ENCODE measurements at regions not wholly inside any gene's neighbourhood (a gene's known extent, or its start where the extent isn't known, plus 50 kb on each side); places are given as distances from the start of the nearest gene placed in this dataset.

DNA sequence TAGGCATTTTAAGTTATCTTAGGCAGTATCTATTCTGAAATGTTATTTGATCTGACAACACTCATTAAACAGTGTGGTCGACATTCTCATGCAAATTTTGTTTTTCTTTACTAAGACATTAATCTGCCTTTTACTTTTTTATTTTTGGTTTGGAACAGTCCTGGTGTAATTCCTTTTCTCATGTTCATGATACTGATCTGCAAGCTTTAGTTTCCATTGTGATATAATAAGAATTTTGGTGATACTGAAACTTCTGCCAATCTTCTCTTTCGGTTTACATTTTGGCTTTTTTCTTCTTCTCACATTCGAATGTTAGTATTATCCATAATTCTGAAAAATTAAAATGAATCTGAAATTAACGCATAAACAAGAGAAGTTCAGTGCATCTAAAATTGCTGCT, 281.9 kb upstream of the MTPN start:
- TF ChIP-seq HDGF (IDR thresholded peaks at IDR 0.05; ENCODE audit: borderline replicate concordance) (no peak), FOXK2 (IDR thresholded peaks at IDR 0.05) (no peak), SUZ12 (IDR thresholded peaks at IDR 0.05) (no peak)

Data from HEK293T (cell line).